GM21515 (cell line): ENCODE measurements at regions not wholly inside any gene's neighbourhood (a gene's known extent, or its start where the extent isn't known, plus 50 kb on each side); places are given as distances from the start of the nearest gene placed in this dataset.
"Not testable (repeated sequence)": the region's sequence is repeated elsewhere in the genome, so short reads cannot be mapped to it uniquely, and the experiment has no call there.

Experiments
- ATAC-seq: cut with Tn5 transposase; IDR thresholded peaks from one replicate; pipeline ENCODE4 v1.9.1; 2021; ENCODE audit not compliant: unreplicated experiment

DNA sequence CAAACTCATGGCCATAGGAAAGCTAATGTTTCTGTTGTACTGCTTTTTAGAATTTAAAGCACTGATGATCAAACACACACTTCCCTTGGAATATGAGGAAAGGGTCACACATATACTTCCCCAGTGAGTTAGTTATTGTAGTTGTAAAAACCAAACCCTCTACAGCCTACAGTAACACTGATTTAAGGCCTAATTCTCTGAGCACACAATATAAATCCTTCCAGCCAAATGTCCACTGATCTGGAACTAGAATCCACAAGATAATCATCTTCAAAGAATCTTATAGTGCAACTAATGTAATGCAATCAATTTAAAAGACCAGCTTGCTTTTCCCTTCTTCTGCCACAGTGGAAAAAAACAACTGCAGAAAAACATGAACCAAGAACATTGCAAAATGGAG, 219.3 kb downstream of the CAAP1 start:
- ATAC-seq, result no peak

DNA sequence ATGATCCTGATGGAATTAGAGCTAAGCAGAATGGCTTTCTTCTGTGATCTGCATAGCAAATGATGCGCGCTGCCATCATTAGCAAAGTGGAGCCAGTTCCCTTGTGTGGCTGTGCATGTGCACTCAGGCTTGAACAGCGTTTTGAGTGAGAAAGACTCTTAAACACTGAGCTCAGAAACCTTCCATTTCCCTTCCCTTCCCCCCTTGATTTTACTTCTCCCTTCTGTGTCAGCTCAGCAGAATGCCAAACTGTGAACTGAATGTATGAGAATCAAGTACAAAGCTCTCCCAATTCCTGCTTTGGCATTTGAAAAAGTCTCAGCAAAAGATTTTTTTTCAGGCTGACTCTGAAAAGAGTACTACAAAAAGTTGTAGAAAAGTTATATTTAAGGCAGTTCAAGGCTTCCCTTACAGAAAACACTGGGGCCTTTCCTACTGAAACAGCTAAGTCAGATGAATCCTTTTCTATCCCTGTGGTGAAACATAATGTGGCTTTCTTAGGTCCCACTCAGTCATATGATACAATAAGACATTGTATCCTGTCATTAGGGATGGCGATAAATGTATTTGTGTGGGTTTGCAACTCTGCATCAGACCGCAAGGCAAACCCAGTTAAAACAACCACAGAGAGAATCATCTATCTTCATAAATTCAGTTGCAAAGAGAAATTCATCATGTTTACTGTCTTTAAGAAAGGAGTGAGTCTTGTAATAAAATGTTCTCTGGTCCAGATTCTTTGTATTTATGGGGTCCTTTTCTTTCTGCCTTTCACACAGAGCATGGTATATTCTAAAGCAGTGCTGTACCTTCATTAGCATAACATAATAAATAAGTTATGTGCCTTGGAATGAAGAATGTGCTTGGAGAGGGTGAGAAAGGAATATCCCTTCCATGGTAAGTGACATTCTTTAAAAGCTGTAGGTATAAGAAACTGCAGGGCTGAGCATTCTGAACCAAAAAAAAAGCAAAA, 222.6 kb downstream of the CAAP1 start:
- ATAC-seq, result no peak

DNA sequence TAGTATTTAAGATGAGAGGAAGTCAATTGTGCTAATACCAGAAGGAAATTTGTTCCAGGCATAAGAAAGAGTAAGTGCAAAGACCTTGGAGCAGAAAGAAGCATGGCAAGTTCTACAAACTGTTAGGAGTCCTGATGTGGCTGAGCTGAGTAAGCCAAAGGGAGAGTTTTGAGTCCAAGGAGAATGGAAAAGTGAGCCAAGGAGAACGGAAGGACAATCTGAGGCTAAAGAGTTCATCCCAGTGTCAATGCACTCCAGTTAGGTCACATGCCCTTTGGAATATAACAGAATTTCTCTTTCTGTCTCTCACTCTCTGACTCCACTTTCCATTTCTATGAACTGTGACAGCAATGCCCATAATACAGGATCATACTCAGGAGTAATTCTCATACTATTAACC, 224.7 kb downstream of the CAAP1 start:
- no peak for ATAC-seq

DNA sequence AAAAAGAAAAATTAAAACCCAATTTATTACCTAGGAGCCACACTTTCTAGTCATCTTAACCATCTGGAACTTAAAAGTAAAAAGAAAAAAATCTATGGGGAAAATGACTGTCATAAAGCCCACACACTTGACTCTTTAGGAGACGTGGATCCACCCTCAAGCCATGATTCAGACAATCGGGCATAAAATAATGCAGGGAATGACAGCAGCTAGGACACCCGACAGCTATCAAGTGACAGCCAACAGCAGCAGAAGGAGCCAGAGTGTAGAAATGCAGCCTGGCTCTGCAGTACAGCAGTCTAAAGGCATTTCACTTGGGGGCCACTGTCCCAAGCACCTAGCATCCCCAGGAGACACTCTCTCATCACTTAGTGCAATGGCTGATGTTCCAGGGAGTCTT, 226.9 kb downstream of the CAAP1 start:
- no peak for ATAC-seq

DNA sequence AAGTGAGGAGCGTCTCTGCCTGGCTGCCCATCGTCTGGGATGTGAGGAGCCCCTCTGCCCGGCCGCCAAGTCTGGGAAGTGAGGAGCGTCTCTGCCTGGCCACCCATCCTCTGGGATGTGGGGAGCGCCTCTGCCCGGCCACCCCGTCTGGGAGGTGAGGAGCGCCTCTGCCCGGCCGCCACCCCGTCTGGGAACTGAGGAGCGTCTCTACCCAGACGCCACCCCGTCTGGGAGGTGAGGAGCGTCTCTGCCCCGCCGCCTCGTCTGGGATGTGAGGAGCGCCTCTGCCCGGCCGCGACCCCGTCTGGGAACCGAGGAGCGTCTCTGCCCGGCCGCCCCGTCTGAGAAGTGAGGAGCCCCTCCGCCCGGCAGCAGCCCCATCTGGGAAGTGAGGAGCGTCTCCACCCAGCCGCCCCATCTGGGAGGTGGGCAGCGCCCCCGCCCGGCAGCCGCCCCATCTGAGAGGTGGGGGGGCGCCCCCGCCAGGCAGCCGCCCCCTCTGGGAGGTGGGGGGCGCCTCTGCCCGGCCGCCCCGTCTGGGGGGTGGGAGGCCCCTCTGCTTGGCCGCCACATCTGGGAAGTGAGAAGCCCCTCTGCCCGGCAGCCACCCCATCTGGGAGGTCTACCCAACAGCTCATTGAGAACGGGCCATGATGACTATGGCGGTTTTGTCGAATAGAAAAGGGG, 228.4 kb downstream of the CAAP1 start:
- ATAC-seq, result not testable (repeated sequence)

DNA sequence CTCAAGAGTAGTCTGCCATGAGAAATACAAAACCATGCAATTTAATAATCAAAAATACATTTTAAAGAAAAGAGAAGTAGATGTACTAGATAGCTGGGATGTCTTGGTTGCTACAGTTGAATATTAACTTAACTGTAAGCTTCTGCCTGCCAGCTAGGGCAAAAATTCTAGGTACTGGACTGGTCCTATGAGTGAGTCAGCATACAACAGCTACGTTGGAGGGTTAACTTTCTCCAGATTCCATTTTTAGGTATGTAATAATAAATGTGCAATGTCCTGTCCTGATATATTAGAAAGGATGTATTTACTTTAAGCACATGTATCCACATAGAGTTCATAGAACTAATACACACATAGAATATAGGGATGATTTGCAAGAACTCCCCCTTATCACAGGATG, 230.1 kb downstream of the CAAP1 start:
- ATAC-seq, result no peak

DNA sequence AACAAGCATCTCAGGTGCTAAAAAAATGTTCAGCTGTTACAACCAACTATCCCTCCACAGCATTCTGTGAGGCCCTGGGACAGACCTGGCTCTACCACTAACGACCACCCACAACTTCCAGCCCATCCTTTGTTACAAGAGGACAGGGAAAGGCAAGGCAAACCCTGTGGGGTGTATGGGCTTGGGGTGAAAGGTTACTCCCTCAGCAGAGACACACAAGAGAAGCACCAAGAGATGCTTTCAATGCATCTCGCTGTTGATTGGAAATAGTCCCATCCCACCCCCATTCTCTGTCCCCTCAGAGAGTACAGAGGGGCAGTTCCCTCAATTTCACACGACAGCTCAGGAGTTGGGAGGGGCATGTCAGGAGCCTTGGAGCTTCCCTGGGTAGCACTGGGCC, 234.1 kb downstream of the CAAP1 start:
- ATAC-seq, result no peak

DNA sequence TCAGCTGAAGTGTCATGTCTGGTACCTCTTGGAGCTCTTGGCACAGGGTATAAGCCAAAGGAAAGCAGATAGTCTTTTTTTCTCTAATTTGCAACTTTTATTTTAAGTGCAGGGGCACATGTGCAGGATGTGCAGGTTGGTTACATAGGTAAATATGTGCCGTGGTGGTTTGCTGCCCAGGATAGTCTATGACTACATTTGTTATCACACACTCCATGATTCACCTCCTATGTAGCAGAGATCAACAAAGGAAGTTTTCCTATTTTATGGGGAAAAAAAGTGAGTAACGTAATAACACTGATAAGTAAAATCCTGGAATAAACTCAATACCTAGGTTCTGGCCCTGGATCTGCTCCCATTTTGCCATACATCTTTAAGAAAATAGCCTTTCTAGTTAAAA, 234.6 kb downstream of the CAAP1 start:
- no peak for ATAC-seq

DNA sequence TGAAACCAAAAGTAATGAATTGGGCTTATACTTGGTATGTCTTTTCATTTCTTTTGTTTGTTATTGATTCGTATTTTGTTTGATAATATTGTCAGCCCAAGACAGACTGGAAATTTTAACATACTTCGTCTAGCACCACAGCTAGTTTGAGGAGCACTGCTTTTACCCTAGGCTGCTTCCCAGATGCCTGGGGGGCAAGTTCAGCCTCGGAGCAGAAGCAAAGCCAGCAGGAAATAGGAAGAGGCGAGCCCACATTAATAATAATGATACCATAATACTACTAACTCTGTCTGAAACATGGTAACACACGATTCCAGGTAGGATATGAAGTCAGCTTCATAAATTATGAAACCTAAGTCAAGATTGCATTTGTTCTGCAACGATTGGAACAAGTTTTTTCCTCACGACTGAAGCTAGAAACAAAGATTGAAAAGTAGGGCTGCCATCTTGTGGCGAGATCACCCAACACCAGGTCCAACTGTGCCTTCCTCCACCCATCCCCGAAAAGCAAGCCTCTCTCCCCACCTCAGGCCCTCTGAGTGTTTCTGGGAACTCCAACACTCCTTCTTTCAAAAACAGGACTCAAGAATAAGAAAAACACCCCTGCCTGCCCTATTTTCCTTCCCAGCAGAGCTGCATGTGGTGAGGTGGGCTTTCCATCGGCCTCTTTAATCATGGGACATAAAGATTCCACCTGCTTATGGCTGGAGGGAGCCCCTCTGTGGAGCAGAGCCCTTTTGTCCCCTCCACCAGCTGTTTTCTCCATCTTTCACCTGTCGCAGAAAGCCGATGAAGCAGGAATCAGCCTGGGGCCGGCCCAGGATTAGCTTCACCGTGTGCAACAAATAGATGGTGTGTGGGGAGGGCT, 236.4 kb downstream of the CAAP1 start:
- ATAC-seq, result no peak

DNA sequence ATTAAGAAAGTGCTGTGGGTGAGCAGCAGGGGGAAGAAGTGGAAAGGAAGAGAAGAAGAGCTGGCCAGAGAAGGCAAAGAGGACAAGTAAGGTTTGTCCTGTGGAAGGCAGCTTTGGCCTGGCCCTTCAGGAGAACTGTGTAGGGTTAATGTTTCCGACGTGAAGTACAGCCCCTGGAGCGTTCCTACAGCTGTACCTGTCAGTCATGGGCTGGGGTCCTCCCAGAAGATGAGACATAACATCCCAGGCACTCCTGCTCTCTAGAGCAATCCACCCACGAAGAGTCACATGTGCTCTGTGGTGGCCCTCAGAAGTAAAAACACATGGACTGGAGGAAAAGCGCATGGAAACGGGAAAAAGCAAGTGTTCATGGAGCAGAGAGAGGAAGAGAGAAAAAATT, 237.4 kb downstream of the CAAP1 start:
- no peak for ATAC-seq

DNA sequence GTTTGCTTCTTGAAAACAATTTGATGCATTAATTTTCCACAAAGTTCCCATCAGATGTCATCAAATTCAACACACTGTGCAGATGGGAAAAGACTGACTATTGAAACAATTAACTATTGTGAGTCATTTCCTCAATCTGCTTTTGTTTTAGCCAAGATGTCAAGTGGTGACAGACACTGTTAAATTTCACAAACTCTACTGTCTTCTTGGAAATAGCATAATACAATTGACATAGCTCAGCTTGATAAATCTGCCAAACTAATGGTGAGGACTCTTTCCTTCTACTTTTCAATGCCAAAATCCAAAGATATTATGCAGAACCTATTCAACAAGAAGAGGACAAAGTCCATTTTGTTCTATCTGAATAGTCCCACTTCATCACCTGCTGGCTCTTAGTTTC, 242.3 kb downstream of the CAAP1 start:
- no peak for ATAC-seq

DNA sequence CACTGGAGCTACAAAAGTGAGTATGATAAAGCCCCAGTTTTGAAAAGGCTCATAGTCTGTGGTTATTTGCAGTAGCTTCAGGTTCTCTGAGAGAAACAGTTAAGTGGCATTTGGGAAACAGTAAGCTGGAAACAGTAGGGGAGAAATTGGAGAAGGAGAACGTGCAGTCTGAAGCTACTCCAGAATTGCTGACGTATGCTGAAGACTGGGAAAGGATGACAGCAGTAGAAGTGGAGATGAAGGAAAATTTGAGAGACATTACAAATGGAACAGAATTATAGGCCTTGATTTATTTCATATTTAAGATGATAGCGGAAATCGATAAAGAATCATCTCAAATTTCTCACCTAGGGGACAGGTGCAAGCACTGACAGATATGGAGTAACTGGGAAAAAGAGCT, 248.8 kb downstream of the CAAP1 start:
- no peak for ATAC-seq

DNA sequence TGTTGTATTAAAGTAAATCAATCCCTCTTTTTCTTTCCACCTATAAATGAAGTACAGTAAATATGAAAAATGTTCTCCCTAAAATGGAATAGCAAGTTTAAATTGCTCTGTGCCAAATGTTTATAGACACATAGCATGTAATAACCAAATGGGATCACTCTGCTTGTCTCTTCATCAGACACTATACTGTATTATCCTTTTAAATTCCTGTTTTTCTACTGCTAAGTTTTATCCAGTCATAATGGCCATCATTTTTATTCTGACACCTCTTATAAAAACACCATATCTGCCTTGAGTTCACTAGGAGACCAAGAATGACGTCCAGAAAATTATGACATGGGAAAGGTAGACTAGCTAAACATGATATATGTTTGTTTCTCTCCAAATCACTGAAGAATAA, 252.8 kb downstream of the CAAP1 start:
- ATAC-seq, result no peak

DNA sequence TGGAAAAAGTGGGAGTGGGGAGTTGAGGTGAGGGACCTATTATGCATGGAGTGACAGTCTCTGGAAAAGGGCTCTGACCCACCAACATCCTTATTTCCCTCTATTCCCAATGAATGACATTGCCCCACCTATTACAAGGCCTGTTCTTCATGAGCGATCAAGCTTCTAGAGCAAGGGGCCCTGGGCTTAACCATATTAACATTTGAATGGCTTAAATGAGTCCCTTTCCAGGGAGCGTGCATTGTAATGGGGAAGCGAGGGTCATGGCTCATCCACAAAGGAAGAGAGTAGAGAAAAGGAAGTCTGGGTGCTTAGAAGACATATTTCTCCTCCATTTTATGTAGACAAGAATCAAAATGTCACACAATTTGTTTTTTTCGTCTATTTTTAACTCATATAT, 255.5 kb downstream of the CAAP1 start:
- ATAC-seq, result no peak

DNA sequence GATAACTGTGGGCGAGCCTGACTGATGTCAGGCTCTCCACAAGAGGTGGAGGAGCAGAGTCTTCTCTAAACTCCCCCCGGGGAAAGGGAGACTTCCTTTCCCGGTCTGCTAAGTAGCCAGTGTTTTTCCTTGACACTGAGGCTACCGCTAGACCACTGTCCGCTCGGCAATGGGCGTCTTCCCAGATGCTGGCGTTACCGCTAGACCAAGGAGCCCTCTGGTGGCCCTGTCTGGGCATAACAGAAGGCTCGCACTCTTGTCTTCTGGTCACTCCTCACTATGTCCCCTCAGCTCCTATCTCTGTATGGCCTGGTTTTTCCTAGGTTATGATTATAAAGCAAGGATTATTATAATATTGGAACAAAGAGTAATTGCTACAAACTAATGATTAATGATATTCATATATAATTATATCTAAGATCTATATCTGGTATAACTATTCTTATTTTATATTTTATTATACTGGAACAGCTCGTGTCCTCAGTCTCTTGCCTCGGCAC, 278.7 kb downstream of the CAAP1 start:
- not testable (repeated sequence) for ATAC-seq

DNA sequence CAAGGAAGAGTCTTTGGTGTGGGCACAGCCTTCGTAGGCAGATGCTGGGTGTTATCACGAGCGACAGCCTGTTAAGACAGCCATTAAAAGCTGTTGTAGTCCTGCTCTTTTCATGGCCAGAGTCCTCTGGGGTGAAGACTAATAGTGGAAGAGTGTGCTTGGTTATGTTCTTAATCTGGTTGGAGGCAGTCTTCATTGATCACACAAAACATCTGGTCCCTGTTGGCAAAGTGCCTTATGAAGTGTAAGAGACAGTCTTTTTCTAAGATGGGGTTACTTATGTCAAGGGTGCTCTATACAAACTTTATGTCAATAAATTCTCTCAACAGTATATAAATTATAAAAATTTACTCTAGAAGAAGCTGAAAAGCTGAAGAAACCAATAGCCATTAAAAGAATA, 280.4 kb downstream of the CAAP1 start:
- ATAC-seq, result no peak

DNA sequence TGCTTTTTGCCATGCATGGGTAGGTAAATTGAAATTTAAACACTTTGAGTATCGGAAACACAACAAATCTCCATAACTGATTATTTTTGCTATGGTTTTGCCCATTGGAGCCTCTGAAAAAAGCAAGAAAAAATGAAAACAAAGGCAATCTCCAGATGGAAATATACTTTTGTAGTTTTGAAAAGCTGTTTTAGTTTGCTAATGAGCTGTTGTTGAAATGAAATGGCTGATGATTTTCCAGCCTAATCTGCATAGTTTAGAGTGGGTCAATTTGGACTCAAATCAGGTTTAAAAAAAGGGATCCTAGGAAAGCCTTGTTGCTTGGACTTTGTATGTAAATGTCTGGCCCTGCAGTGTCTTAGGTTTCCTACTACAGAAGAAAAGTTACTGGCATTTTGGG, 285.8 kb downstream of the CAAP1 start:
- ATAC-seq, result no peak

DNA sequence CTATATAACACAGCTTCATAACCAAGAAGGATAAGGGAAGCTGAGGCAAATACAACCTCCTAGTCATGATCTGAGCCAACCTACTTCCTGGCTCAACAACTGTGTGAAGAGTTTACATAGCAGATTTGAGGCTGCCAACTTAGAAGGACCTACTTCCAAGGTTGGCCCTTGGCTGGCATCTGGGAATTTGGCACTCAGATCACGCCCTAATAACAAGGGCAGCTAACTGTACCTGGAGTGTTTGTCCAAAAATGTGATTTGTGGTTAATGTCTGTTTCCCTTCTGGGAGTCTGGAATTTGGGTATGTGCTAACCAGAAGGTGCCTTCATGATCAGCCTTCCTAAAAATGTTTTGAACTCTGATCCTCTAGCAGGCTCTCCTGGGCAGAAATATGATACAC, 287.2 kb downstream of the CAAP1 start:
- no peak for ATAC-seq

DNA sequence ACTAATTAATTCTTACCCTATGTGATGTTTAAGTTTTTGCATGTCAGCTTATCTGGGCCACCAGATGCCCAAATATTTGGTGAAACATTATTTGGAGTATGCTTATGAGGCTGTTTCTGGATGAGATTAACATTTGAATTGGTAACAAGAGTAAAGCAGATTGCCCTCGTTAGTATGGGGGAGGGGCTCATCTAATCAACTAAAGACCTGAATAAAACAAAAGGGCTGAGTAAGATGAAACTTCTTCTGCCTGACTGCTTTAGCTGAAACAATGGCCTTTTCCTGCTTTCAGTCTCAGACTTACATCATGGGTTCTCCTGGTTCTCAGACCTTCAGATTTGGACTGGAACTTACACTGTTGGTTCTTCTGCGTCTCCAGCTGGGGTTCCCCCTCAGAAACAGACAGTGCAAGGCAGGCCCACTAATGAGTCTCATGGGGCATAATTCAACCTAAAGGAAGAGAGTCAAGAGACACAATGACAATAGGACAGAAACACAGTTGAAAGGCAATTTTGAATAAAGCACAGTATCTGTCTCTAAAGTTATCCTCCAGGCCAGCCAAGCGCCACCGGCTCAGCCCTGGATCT, 288.4 kb downstream of the CAAP1 start:
- no peak for ATAC-seq

DNA sequence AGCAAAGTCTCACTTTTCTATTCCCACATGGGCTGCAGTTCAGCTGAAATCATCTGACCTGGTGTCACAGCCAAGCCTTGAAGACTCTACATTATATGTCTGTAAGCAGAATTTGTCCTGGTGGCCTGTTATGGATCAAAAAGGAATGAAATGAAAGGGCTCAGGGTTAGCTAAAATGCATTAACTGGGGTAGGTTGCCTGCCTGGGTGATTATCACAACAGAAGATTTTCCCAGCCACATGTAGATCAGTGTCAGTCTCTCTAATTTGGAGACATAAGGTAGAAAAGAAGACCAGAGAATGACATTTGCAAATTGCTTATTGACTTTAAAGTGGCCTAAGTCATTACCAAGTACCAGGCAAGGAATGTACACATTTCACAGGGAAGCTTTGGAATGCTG, 289.0 kb downstream of the CAAP1 start:
- ATAC-seq, result no peak
